BE2C (cell line): ENCODE measurements at regions not wholly inside any gene's neighbourhood (a gene's known extent, or its start where the extent isn't known, plus 50 kb on each side); places are given as distances from the start of the nearest gene placed in this dataset.

Experiments used
- DNase-seq: peaks from one replicate; pipeline ENCODE4 v3.0.0-alpha.2; 2020
- H3K27me3 ChIP-seq: fragments of 250-450 bp; sonication (Bioruptor Pico); 2 replicates; pipeline ENCODE4 v1.5.1; 2020; ENCODE audit warnings: mild to moderate bottlenecking
- H3K36me3 ChIP-seq: fragments of 250-450 bp; sonication (Bioruptor Pico); 2 replicates; pipeline ENCODE4 v1.5.1; 2020; ENCODE audit warnings: mild to moderate bottlenecking
- H3K4me1 ChIP-seq: fragments of 250-450 bp; sonication (Bioruptor Pico); 2 replicates; pipeline ENCODE4 v1.5.1; 2020
- H3K4me3 ChIP-seq: 2 replicates; pipeline ENCODE4 v1.5.1; 2011; ENCODE audit warnings: low read depth, low read length
- H3K9me3 ChIP-seq: fragments of 250-450 bp; sonication (Bioruptor Pico); 2 replicates; pipeline ENCODE4 v1.5.1; 2020
- CTCF ChIP-seq: IDR thresholded peaks from 2 replicates; pipeline ENCODE4 v1.5.1; 2012; ENCODE audit warnings: mild to moderate bottlenecking, low read depth, low read length

- no peak for DNase-seq
- H3K4me3 ChIP-seq: no peak overlapping the region
- TF ChIP-seq CTCF: no peak
- peaks cover 9% of the 10 kb centered on the region; the same call in 1 of the 2 replicates for H3K9me3 ChIP-seq
- H3K36me3 ChIP-seq: no peaks in the 10 kb centered on the region
- no peaks in the 10 kb centered on the region for H3K4me1 ChIP-seq
- H3K27me3 ChIP-seq: no peaks in the 10 kb centered on the region
Measured at GRCh38 chr22:48748860-48749554, 1078.7 kb downstream of the BRD1 start.

GRCh38 chr22:48748113-48748859 is 1079.4 kb downstream of the BRD1 start:
- Histone ChIP-seq H3K4me3 (no peak overlapping the region), H3K36me3 (no peaks in the 10 kb centered on the region), H3K9me3 (peaks cover 9% of the 10 kb centered on the region; the same call in 1 of the 2 replicates), H3K27me3 (no peaks in the 10 kb centered on the region), H3K4me1 (no peaks in the 10 kb centered on the region)
- no peak for TF ChIP-seq CTCF
- DNase-seq: no peak

- TF ChIP-seq CTCF: no peak
- H3K4me3 ChIP-seq: no peak overlapping the region
- peaks cover 9% of the 10 kb centered on the region; the same call in 1 of the 2 replicates for H3K9me3 ChIP-seq
- H3K4me1 ChIP-seq: no peaks in the 10 kb centered on the region
- no peaks in the 10 kb centered on the region for H3K36me3 ChIP-seq
- no peaks in the 10 kb centered on the region for H3K27me3 ChIP-seq
- DNase-seq: no peak
Measured at GRCh38 chr22:48746789-48747425, 1080.8 kb downstream of the BRD1 start.

DNA sequence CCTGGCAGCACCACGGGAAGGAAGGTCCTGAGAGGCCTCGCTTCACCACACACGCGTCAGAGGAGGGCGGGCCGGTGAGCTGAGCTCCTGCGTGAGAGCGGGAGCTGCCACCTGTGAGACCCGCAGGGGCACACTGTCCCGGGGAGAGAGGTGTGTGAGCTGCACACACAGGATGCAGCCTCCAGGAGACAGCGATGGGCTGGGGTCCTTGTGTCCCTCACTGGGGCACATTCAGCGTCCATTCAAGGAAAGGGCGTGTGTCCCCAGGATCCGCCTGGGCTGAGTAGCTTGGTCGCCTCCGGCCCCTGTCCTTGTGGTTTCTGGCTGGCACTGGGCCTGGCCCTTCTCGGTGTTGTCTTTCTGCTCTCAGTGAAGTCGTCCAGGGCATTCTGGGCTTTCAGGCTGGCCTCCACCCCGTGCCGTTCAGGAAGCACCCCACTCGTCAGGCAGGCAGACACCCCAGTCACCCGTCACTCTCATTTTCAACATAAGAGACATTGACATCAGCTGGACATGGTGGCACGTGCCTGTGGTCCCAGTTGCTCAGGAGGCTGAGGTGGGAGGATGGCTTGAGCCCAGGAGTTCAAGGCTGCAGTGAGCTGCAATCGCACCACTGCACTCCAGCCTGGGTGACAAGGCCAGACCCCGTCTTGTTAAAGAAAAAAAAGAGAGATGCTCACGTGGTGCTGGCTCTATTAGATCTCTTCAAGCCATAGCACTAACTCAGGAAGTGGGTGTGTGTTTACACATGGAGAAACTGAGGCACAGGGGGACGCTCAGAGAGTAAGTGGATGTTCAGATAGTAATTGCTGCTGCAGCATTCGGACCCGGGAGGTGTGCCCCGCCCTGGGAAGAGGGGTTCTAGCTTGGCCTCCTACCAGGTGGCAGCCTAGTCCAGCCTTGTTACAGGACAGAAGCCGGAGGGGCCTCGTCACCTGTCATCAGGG is 1081.6 kb downstream of the BRD1 start:
- no peaks in the 10 kb centered on the region for H3K27me3 ChIP-seq

More for the DNA sequence above, 1081.6 kb downstream of the BRD1 start:
- H3K36me3 ChIP-seq: no peaks in the 10 kb centered on the region
- no peak overlapping the region for H3K4me3 ChIP-seq
- peaks cover 10% of the 10 kb centered on the region for H3K9me3 ChIP-seq
- no peaks in the 10 kb centered on the region for H3K4me1 ChIP-seq
- no peak for TF ChIP-seq CTCF
- no peak for DNase-seq
